AG04449 (cell line): ENCODE measurements at regions not wholly inside any gene's neighbourhood (a gene's known extent, or its start where the extent isn't known, plus 50 kb on each side); places are given as distances from the start of the nearest gene placed in this dataset.

Source experiments
- CTCF ChIA-PET: fragments of 350-600 bp; formaldehyde crosslinking; extraction: SDS; loops from one replicate; lab custom pipeline; 2021; ENCODE audit warnings: antibody characterized with exemption; lab: Yijun Ruan, JAX
- POLR2A ChIA-PET: fragments of 400-600, 350-600 bp; formaldehyde crosslinking; extraction: SDS; loops from one replicate; lab custom pipeline; 2020; ENCODE audit warnings: antibody characterized with exemption, inconsistent platforms; lab: Yijun Ruan, JAX
- DNase-seq: peaks from one replicate; pipeline ENCODE4 v3.0.0-alpha.2; 2010; ENCODE audit warnings: low read depth, low spot score
- H3K4me3 ChIP-seq: 2 replicates; pipeline ENCODE4 v1.5.1; 2011; ENCODE audit warnings: low read depth, mild to moderate bottlenecking, control low read depth, low read length
- CTCF ChIP-seq: IDR thresholded peaks from one replicate; pipeline ENCODE4 v1.5.1; 2011; ENCODE audit warnings: mild to moderate bottlenecking, moderate library complexity, low read length, control low read depth, inconsistent platforms; ENCODE audit not compliant: insufficient read depth; ENCODE audit errors: missing control alignments

DNA sequence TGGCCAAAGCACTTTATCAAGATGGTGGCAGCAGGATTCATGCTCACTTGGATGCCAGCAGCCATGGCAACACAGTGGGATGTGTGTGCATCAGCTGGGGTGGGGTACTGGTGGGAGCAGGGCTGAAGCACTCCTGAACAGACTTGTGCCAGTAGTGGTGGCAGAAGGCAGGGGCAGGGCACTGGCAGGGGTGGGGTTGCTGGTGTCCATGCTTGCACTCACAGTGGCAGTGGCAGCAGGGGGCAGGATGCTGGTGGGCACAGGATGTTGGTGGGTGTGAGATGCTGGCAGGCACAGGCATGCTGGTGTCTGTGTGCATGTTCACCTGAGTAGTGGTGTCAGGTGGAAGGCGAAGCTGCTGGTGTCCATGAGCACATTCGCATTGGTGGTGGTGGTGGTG is 161.0 kb upstream of the PMFBP1 start:
- POLR2A ChIA-PET = no interaction called here
- TF ChIP-seq CTCF = no peak
- CTCF ChIA-PET = no interaction called here
- no peak overlapping the region for H3K4me3 ChIP-seq
- DNase-seq = no peak

GRCh38 chr16:72324578-72324977 is 152.6 kb upstream of the PMFBP1 start:
- no peak overlapping the region for H3K4me3 ChIP-seq
- DNase-seq = no peak
- POLR2A ChIA-PET = no interaction called here
- TF ChIP-seq CTCF = no peak
- CTCF ChIA-PET = interaction anchor here (0.7 kb wide), 1 partner anchor 233 kb away, joined by 3 read pairs; no protein-coding TSS in a partner anchor

DNA sequence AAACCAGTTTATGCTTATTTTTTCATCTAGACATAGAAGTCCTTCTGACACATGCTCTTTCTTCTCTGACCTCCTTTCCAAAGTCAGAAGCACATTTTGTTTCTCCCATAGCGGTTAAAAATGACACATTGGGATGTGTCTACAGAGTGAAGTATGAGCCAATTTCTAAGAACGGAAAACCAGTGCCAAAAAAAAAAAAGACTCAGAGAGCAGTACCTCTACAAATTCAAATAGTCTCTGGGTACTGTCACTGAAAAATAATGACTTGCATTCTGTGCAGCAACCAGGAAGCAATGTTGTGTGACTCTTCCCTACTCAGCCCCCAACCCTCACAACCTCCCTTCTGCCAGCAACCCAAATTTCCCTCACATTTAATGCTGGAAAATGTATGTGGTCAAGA is 145.5 kb upstream of the PMFBP1 start:
- no peak overlapping the region for H3K4me3 ChIP-seq
- TF ChIP-seq CTCF = no peak
- CTCF ChIA-PET = interaction anchor here (0.9 kb wide), 1 partner anchor 83 kb away, joined by 3 read pairs; no protein-coding TSS in a partner anchor
- no peak for DNase-seq
- POLR2A ChIA-PET = no interaction called here

DNA sequence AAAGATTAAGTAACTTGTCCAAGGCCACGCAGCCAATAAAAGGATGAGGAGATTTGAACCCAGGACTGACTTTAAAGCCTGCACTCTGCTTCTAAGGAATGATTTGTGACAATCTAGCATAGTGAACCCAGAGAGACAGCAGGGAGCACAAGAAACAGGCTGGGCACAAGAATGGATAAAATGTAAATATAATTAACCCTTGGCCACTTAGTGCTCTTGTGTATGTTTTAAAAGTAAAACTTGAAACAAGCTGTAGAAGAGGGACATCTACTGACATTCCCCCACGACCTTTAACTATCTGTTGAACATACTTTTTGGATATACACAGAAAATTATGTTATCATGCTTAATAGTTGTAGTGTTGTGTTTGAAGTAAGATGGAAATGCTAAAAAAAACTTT is 141.9 kb upstream of the PMFBP1 start:
- POLR2A ChIA-PET = no interaction called here
- H3K4me3 ChIP-seq = no peak overlapping the region
- CTCF ChIA-PET = no interaction called here
- no peak for DNase-seq
- TF ChIP-seq CTCF = no peak

DNA sequence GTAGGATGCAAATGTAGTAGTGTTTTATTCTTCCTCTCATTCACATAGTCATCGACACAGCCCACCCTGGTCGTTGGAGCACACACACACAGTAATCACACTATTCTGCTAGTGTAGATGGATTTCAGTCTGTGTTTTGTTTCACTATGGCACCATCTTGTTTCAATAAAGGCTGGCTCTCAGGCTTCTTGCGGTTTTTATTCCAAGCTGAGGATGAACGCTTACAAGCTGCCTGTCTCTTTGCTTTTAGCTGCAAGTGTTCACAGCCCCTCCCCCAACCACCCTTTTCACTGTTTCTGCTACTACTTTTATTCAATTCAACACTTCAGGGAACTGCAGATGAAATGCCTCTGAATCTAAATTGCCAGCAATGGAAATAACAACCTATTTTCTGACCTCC is 140.9 kb upstream of the PMFBP1 start:
- CTCF ChIA-PET = interaction anchor here (1.7 kb wide), 1 partner anchor 87 kb away, joined by 4 read pairs; no protein-coding TSS in a partner anchor
- no peak for DNase-seq
- H3K4me3 ChIP-seq = no peak overlapping the region
- no peak for TF ChIP-seq CTCF
- POLR2A ChIA-PET = interaction anchor here (0.8 kb wide), 1 partner anchor 21 kb away, joined by 3 read pairs; no protein-coding TSS in a partner anchor

GRCh38 chr16:72311426-72311825 is 139.5 kb upstream of the PMFBP1 start:
- ChIA-PET CTCF (interaction anchor here (1.1 to 1.7 kb wide), 4 partner anchors 9 to 89 kb away, joined by 3 to 5 read pairs (median 4); no protein-coding TSS in a partner anchor), POLR2A (interaction anchor here (1.9 kb wide), 1 partner anchor 20 kb away, joined by 15 read pairs; no protein-coding TSS in a partner anchor)
- no peak for DNase-seq
- no peak for TF ChIP-seq CTCF
- H3K4me3 ChIP-seq = no peak overlapping the region
